Glutamatergic neuron (in vitro differentiated cells): ENCODE measurements at regions not wholly inside any gene's neighbourhood (a gene's known extent, or its start where the extent isn't known, plus 50 kb on each side); places are given as distances from the start of the nearest gene placed in this dataset.

Source experiments
- DNase-seq: peaks from one replicate; pipeline ENCODE4 v3.0.0; 2022
- H3K27ac Mint-ChIP-seq: one replicate; pipeline ENCODE4 v1.8.0; 2020; ENCODE audit warnings: mild to moderate bottlenecking, mixed read lengths, inconsistent platforms; ENCODE audit not compliant: unreplicated experiment
- H3K27me3 Mint-ChIP-seq: one replicate; pipeline ENCODE4 v1.8.0; 2020; ENCODE audit warnings: mild to moderate bottlenecking, moderate library complexity, mixed read lengths, inconsistent platforms; ENCODE audit not compliant: unreplicated experiment
- H3K36me3 Mint-ChIP-seq: one replicate; pipeline ENCODE4 v1.8.0; 2020; ENCODE audit warnings: mild to moderate bottlenecking, mixed read lengths, inconsistent platforms; ENCODE audit not compliant: unreplicated experiment
- H3K4me1 Mint-ChIP-seq: one replicate; pipeline ENCODE4 v1.8.0; 2020; ENCODE audit warnings: mild to moderate bottlenecking, low read depth, mixed read lengths, inconsistent platforms; ENCODE audit not compliant: unreplicated experiment
- H3K4me3 Mint-ChIP-seq: one replicate; pipeline ENCODE4 v1.8.0; 2020; ENCODE audit warnings: mild to moderate bottlenecking, mixed read lengths, inconsistent platforms; ENCODE audit not compliant: unreplicated experiment
- H3K9me3 Mint-ChIP-seq: one replicate; pipeline ENCODE4 v1.8.0; 2020; ENCODE audit warnings: mild to moderate bottlenecking, moderate library complexity, mixed read lengths, inconsistent platforms; ENCODE audit not compliant: unreplicated experiment
- TF ChIP-seq, protein P1 (sequence below): fragments of 200-600 bp; sonication (generic); IDR thresholded peaks from one replicate; pipeline ENCODE4 v1.5.0; 2021; ENCODE audit not compliant: partially characterized antibody, unreplicated experiment

DNA sequence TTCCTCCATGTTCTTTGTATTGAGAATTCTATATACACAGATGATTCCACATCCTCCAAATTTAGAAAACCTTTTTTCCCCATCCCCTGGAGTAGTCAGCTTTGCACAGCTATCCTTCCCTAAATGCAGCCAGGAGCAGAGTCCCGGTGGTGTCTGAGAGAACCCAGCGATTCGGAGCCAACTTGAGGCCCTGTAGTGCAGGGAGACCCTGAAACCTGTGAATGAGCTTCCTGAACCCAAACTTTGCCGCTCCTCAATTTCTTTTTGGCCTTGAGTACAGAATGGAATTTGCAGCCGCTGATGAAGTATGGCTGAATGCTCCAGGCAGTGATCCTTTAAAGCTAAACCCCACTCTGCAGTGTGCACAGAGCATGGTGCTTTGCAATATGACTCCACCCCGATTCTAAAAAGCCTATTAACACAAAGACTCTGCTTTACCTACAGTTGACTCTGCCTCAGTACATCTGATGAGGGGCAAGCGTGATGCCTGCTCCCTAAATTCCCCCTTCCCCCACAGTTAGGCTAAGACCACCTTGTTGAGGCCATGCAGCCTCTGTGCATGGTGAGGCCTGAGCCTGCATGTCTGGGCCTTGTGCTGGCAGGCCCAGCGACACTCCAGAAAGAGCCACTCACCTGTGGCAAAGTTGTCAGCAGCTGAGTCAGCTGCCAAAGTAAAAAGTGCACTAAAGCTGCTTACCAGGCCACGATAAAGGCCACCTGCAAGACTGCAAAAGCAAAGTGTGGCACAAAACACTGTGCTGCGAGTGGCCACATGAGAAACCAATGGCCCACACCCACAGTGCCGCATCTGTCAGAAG, 82.1 kb downstream of the PLEKHG1 start:
- Mint-ChIP-seq H3K9me3 (peaks cover 3% of the 10 kb centered on the region), H3K36me3 (no peaks in the 10 kb centered on the region), H3K4me1 (peaks cover 11% of the 10 kb centered on the region), H3K27ac (no peak overlapping the region), H3K4me3 (no peak overlapping the region), H3K27me3 (peaks cover 5% of the 10 kb centered on the region)
- TF ChIP-seq, protein P1, sequence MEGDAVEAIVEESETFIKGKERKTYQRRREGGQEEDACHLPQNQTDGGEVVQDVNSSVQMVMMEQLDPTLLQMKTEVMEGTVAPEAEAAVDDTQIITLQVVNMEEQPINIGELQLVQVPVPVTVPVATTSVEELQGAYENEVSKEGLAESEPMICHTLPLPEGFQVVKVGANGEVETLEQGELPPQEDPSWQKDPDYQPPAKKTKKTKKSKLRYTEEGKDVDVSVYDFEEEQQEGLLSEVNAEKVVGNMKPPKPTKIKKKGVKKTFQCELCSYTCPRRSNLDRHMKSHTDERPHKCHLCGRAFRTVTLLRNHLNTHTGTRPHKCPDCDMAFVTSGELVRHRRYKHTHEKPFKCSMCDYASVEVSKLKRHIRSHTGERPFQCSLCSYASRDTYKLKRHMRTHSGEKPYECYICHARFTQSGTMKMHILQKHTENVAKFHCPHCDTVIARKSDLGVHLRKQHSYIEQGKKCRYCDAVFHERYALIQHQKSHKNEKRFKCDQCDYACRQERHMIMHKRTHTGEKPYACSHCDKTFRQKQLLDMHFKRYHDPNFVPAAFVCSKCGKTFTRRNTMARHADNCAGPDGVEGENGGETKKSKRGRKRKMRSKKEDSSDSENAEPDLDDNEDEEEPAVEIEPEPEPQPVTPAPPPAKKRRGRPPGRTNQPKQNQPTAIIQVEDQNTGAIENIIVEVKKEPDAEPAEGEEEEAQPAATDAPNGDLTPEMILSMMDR, result no peak
- no peak for DNase-seq

DNA sequence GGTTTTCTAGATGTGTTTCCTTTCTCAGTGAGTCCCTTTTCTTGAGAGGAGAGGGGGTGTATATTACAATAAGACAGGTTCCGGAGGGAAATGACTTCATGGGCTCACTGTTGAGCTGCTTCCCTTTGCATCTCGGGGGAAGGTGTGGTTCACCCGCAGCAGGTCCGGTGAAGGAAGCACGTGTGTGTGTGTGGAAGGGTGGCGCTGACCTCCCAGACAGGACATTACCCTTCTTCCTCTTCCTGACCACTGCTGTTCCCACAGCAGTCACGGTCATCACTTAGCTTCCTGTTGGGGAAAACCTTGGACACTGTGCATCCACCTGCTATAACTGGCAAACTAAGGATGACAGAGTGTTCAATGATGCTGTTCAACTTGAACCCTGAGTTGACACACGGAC, 83.6 kb downstream of the PLEKHG1 start:
- peaks cover 3% of the 10 kb centered on the region for H3K9me3 Mint-ChIP-seq
- TF ChIP-seq, protein P1, result no peak
- peaks cover 15% of the 10 kb centered on the region for H3K4me1 Mint-ChIP-seq
- no peak for DNase-seq
- no peak overlapping the region for H3K27ac Mint-ChIP-seq
- H3K27me3 Mint-ChIP-seq, result peaks cover 5% of the 10 kb centered on the region
- no peaks in the 10 kb centered on the region for H3K36me3 Mint-ChIP-seq
- H3K4me3 Mint-ChIP-seq, result no peak overlapping the region

DNA sequence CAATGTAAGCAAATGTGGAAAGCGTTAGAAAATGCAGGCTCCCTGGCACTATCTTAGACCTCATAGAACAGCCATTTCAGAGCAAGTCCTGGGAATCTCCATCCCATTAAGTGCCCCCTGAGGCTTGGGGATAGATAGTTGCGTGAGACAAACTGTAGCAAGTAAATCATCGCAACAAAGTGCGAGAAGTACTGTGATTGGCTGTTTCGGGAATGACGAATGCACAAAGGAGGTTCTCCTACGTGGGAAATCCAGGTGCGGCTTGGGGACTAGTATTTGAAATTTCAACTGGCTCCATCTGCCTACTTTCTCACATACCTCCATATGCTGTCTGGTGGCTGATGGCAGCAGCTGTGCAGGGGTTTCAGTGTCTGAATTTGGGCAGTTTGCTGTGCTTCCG, 84.5 kb downstream of the PLEKHG1 start:
- no peak for DNase-seq
- TF ChIP-seq, protein P1, result no peak
- Mint-ChIP-seq H3K27ac (no peak overlapping the region), H3K4me3 (no peak overlapping the region), H3K36me3 (no peaks in the 10 kb centered on the region), H3K27me3 (peaks cover 5% of the 10 kb centered on the region), H3K9me3 (peaks cover 3% of the 10 kb centered on the region), H3K4me1 (peaks cover 15% of the 10 kb centered on the region)

DNA sequence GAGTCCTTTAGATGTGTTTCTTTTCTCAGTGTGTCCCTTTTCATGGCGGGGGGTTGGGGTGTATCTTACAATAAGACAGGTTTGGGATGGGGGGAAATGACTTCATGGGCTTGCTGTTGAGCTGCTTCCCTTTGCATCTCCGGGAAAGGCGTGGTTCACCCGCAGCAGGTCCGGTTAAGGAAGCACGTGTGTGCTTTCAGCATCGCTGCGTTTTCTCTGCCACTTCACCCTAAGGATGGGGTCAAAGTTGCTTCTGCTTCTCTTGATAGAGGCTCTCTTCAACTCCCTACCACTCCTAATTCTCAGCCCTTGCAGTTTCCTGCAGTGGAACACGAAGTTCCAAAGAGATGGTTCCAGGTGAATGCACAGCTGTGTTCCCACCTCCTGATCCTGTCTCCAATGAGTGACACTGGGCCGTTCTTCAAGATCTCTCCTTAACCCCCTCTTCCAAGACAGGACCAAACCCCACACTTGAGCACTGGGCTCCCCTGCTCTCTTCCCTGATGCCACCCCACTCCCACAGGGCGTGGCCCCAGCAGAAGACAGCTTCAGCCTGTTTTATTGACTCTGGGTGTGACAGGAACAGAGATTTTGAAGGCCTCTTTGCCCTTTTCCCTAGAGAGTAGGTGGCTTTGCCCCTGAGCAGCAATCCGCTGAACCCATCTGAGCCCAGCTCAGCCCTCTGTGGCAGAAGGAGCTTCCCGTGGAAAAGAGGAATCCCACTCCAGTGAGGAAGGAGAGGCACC, 85.2 kb downstream of the PLEKHG1 start:
- TF ChIP-seq, protein P1, result no peak
- H3K4me1 Mint-ChIP-seq, result peaks cover 15% of the 10 kb centered on the region
- no peaks in the 10 kb centered on the region for H3K36me3 Mint-ChIP-seq
- no peak overlapping the region for H3K27ac Mint-ChIP-seq
- peaks cover 5% of the 10 kb centered on the region for H3K27me3 Mint-ChIP-seq
- peaks cover 3% of the 10 kb centered on the region for H3K9me3 Mint-ChIP-seq
- DNase-seq, result no peak
- H3K4me3 Mint-ChIP-seq, result no peak overlapping the region

DNA sequence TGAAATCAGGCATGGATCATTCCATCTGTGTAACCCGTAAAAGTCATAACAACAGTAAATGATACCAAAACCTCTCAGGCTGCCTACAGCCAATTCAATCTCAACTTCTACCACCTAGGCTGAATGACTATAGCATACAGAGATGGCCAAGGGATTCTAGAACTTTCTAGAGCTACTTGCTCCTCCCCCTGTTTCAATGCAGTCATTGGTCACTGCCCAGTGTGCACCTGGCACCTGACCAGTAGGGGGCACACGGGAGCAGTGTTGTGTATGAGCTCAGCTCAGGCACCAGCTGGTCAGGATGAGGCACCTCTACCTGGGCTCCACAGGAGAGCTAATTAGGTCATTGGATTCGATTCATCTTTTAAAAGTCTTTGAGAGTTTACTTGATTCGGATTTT, 86.2 kb downstream of the PLEKHG1 start:
- peak; percentile 29 for DNase-seq
- H3K36me3 Mint-ChIP-seq, result no peaks in the 10 kb centered on the region
- no peak overlapping the region for H3K27ac Mint-ChIP-seq
- H3K4me3 Mint-ChIP-seq, result no peak overlapping the region
- H3K9me3 Mint-ChIP-seq, result peaks cover 3% of the 10 kb centered on the region
- peaks cover 5% of the 10 kb centered on the region for H3K27me3 Mint-ChIP-seq
- TF ChIP-seq, protein P1, result peak; percentile 64
- H3K4me1 Mint-ChIP-seq, result peaks cover 15% of the 10 kb centered on the region
